OCI-LY1 (cell line): ENCODE measurements at regions not wholly inside any gene's neighbourhood (a gene's known extent, or its start where the extent isn't known, plus 50 kb on each side); places are given as distances from the start of the nearest gene placed in this dataset.

Source experiments
- H2AFZ ChIP-seq: fragments of 200-600 bp; sonication (generic), shearing (Covaris generic); 2 replicates; pipeline ENCODE4 v1.6.0; 2014; ENCODE audit warnings: antibody characterized with exemption, mild to moderate bottlenecking, low read length
- H3F3A ChIP-seq: fragments of 200-600 bp; sonication (generic), shearing (Covaris generic); 2 replicates; pipeline ENCODE4 v1.6.0; 2014; ENCODE audit warnings: mild to moderate bottlenecking, antibody characterized with exemption, low read length, moderate library complexity; ENCODE audit not compliant: insufficient read depth
- H3K27ac ChIP-seq: fragments of 200-600 bp; sonication (generic); 2 replicates; pipeline ENCODE4 v1.5.1; 2014; ENCODE audit warnings: low read length, mixed run types, mild to moderate bottlenecking, low read depth; ENCODE audit not compliant: poor library complexity, severe bottlenecking
- H3K27me3 ChIP-seq: fragments of 200-600 bp; sonication (generic); 2 replicates; pipeline ENCODE4 v1.6.0; 2014; ENCODE audit warnings: antibody characterized with exemption, mild to moderate bottlenecking, low read length, moderate library complexity; ENCODE audit not compliant: insufficient read depth
- H3K36me3 ChIP-seq: fragments of 200-600 bp; sonication (generic); 2 replicates; pipeline ENCODE4 v1.6.1; 2014; ENCODE audit warnings: mild to moderate bottlenecking, antibody characterized with exemption, low read length, moderate library complexity, mixed read lengths; ENCODE audit not compliant: insufficient read depth
- H3K4me1 ChIP-seq: fragments of 200-600 bp; sonication (generic); 2 replicates; pipeline ENCODE4 v1.5.1; 2014; ENCODE audit warnings: mild to moderate bottlenecking, low read length, moderate library complexity; ENCODE audit not compliant: insufficient read depth, severe bottlenecking
- H3K4me2 ChIP-seq: fragments of 200-600 bp; sonication (generic), shearing (Covaris generic); 2 replicates; pipeline ENCODE4 v1.6.1; 2014; ENCODE audit warnings: low read length
- H3K4me3 ChIP-seq: fragments of 200-600 bp; sonication (generic); 2 replicates; pipeline ENCODE4 v1.5.1; 2014; ENCODE audit warnings: low read length, low read depth, mild to moderate bottlenecking, mixed read lengths; ENCODE audit not compliant: poor library complexity, severe bottlenecking
- H3K79me2 ChIP-seq: fragments of 200-600 bp; shearing (Covaris generic); 2 replicates; pipeline ENCODE4 v1.6.1; 2016; ENCODE audit warnings: mixed run types, low read length, mixed read lengths; ENCODE audit not compliant: insufficient read depth
- H3K9ac ChIP-seq: fragments of 200-600 bp; sonication (generic), shearing (Covaris generic); 2 replicates; pipeline ENCODE4 v1.6.1; 2014; ENCODE audit warnings: mild to moderate bottlenecking, low read length, mixed read lengths
- H3K9me2 ChIP-seq: fragments of 200-600 bp; sonication (generic), shearing (Covaris generic); 2 replicates; pipeline ENCODE4 v1.6.1; 2014; ENCODE audit warnings: low read depth, mild to moderate bottlenecking, low read length, mixed read lengths
- H3K9me3 ChIP-seq: fragments of 200-600 bp; shearing (Covaris generic); 2 replicates; pipeline ENCODE4 v1.6.1; 2014; ENCODE audit warnings: low read length, mixed read lengths
- H4K20me1 ChIP-seq: fragments of 200-600 bp; sonication (generic), shearing (Covaris generic); 2 replicates; pipeline ENCODE4 v1.6.0; 2016; ENCODE audit warnings: mild to moderate bottlenecking, low read length; ENCODE audit not compliant: insufficient read depth
- EZH2 ChIP-seq: fragments of 200-600 bp; sonication (generic), shearing (Covaris generic); IDR thresholded peaks from 2 replicates; pipeline ENCODE4 v1.8.0; 2017; ENCODE audit warnings: borderline replicate concordance, mixed run types, mild to moderate bottlenecking, antibody characterized with exemption, low read length, moderate library complexity, mixed read lengths
- TF ChIP-seq, protein P1 (sequence below): fragments of 200-600 bp; sonication (generic), shearing (Covaris generic); IDR thresholded peaks from 2 replicates; pipeline ENCODE4 v1.5.1; 2017; ENCODE audit warnings: mild to moderate bottlenecking, antibody characterized with exemption, low read length, moderate library complexity, mixed read lengths

DNA sequence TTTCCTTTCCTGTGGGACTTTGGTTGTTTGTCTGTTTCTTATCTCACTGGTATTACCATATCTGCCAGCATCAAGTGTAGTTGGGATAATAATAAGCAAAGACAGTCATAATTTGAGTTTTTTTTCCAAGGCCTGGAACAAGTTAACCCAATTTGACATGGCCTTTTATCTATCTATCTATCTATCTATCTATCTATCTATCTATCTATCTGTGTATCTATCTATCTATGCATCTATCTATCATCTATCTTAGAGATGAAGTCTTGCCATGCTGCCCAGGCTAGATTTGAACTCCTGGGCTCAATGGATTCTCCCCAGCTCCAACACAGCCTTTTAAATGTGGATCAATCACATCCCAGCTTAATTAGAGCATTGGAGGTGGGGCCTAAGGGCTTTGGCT, 174.1 kb upstream of the CSF3R start:
- no peaks in the 10 kb centered on the region for H3K9me2 ChIP-seq
- H3K27ac ChIP-seq: no peak overlapping the region
- no peaks in the 10 kb centered on the region for H3F3A ChIP-seq
- H2AFZ ChIP-seq: no peak overlapping the region
- H3K9me3 ChIP-seq: no peaks in the 10 kb centered on the region
- no peaks in the 10 kb centered on the region for H3K79me2 ChIP-seq
- TF ChIP-seq, protein P1, sequence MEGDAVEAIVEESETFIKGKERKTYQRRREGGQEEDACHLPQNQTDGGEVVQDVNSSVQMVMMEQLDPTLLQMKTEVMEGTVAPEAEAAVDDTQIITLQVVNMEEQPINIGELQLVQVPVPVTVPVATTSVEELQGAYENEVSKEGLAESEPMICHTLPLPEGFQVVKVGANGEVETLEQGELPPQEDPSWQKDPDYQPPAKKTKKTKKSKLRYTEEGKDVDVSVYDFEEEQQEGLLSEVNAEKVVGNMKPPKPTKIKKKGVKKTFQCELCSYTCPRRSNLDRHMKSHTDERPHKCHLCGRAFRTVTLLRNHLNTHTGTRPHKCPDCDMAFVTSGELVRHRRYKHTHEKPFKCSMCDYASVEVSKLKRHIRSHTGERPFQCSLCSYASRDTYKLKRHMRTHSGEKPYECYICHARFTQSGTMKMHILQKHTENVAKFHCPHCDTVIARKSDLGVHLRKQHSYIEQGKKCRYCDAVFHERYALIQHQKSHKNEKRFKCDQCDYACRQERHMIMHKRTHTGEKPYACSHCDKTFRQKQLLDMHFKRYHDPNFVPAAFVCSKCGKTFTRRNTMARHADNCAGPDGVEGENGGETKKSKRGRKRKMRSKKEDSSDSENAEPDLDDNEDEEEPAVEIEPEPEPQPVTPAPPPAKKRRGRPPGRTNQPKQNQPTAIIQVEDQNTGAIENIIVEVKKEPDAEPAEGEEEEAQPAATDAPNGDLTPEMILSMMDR: no peak
- no peak for TF ChIP-seq EZH2
- no peak overlapping the region for H3K4me2 ChIP-seq
- H3K4me3 ChIP-seq: no peak overlapping the region
- no peaks in the 10 kb centered on the region for H3K27me3 ChIP-seq
- H3K9ac ChIP-seq: no peak overlapping the region
- no peaks in the 10 kb centered on the region for H3K36me3 ChIP-seq
- no peaks in the 10 kb centered on the region for H3K4me1 ChIP-seq
- no peaks in the 10 kb centered on the region for H4K20me1 ChIP-seq

DNA sequence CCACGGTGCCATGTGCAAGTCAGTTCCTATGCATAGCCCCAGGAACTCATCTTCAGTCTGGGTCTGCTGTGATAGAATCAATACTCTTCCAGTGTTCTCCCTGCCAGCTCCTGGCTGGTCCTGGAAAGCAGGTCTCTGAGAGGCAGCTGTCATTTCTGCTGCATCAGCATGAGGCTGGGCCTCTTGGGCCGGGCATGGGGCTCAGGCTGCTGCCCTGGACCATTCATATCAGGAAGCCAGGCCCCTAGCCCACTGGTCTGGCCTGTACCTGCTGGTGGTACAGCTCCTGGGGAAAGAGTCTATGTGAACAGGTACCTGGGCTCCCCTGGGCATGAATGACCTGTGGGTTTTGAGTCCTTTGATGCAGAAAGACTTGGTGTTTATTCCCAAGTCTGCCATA, 173.6 kb upstream of the CSF3R start:
- no peak overlapping the region for H3K4me3 ChIP-seq
- H3K9me2 ChIP-seq: no peaks in the 10 kb centered on the region
- H2AFZ ChIP-seq: no peak overlapping the region
- H3K9ac ChIP-seq: no peak overlapping the region
- H3K4me1 ChIP-seq: no peaks in the 10 kb centered on the region
- no peaks in the 10 kb centered on the region for H3K79me2 ChIP-seq
- no peaks in the 10 kb centered on the region for H4K20me1 ChIP-seq
- H3K27ac ChIP-seq: no peak overlapping the region
- H3K36me3 ChIP-seq: no peaks in the 10 kb centered on the region
- H3K27me3 ChIP-seq: no peaks in the 10 kb centered on the region
- TF ChIP-seq, protein P1: no peak
- no peak for TF ChIP-seq EZH2
- H3K9me3 ChIP-seq: no peaks in the 10 kb centered on the region
- H3K4me2 ChIP-seq: no peak overlapping the region
- H3F3A ChIP-seq: no peaks in the 10 kb centered on the region

DNA sequence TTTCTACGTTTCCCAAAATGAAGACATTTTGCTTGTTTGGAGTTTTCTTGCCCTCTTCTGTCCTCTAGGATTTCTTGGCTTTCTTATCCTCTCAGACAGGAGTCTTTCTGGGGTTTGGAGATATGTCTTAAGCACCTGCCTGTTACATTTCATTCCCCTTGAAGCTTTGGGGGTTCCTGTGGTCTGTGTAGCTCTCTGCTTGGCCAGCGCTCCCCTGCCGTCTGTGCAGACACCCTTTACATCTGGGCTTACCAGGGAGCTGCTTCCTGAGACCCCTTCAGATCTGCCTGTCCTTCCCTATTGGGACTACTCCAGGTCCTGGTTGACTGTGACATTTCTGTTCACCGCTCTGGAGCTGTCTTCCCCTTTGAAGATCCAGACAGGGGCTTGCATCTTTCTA, 171.9 kb upstream of the CSF3R start:
- Histone ChIP-seq H3K79me2 (no peaks in the 10 kb centered on the region), H4K20me1 (no peaks in the 10 kb centered on the region), H3K9ac (no peak overlapping the region)

More for the DNA sequence above, 171.9 kb upstream of the CSF3R start:
- Histone ChIP-seq H3K4me1 (no peaks in the 10 kb centered on the region), H3K27ac (no peak overlapping the region), H2AFZ (no peak overlapping the region), H3K4me2 (no peak overlapping the region), H3K9me2 (no peaks in the 10 kb centered on the region), H3F3A (no peaks in the 10 kb centered on the region), H3K9me3 (no peaks in the 10 kb centered on the region), H3K4me3 (no peak overlapping the region), H3K36me3 (no peaks in the 10 kb centered on the region), H3K27me3 (no peaks in the 10 kb centered on the region)
- no peak for TF ChIP-seq EZH2
- TF ChIP-seq, protein P1: no peak
